HS-27A (cell line): ENCODE measurements at regions not wholly inside any gene's neighbourhood (a gene's known extent, or its start where the extent isn't known, plus 50 kb on each side); places are given as distances from the start of the nearest gene placed in this dataset.
A peak's percentile ranks its signal among the peaks of the same experiment; 100 is the strongest.

Experiments used
- DNase-seq: peaks from one replicate; pipeline ENCODE4 v3.0.0-alpha.2; 2012; ENCODE audit warnings: low read depth, missing footprints

DNA sequence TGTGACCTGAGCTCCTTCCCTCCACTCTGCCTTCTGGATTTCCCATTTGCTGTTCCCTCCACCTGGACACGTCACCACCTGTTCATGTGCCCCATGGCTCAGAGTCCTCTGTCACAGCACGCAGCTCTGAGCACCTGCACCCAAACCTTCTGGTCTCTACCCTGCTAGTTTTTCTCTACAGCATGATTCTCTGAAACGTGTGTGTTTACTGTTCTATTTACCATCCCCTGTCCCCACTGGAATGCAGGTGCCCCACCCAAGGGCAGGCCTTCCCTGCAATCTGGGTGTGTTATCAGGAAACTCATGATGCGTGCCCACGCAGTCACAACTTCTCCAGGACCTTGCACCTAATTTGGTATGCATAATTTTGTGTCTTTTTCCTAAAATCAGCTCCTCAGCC is 284.4 kb upstream of the IGFBP3 start:
- DNase-seq = no peak

DNA sequence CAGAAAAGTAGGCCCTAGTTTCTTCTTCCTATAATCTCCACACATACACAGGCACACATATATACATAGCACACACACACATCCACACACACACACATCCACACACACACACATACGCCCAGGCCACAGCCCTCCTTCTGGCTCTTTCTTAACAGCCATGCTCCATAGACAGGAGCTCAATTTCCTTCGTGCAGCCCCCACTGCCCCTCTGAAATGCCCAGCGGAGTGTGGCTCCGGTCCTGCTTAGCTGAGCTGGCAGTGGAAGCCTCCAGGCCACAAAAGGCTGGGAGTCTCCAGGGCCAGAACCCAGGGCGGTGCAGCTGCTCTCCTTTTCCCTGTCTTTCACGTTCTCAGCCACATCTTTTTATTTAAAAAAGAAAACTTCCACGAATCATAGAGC is 282.9 kb upstream of the IGFBP3 start:
- no peak for DNase-seq

DNA sequence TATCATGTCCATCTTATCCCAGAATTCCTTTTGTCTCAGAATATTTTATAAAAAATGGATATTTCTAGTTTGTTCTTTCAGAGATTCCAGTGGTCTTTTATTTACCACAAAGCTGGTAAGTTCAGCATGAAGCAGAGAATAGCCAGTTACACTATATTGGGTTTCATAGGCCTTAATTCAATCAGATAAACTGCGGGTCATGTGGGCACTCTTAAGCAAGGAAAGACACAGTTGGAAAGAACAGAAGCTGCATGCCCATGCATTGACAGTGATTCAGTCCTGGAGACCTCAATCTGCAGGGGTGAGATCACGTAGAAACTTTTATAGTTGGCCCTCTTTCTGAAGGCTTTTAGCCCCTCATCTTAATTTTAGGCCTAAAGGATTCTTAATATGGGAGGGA is 281.3 kb upstream of the IGFBP3 start:
- no peak for DNase-seq

DNA sequence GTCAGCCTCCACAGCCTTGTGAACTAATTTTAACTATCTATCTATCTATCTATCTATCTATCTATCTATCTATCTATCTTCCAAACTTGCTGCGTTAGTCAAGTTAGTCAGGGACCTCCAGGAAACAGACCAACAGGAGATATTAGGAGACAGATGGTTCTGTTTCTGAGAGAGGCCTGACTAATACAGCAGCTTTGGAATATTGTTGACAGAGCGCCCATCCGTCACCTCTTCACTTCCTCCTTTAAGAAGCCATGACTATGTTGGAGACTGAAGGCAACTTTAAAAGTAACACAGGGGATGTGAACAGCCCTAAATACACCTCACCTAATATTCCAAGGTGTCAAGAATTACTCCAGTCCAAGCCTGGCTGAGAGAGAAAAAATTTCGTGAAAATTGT is 280.9 kb upstream of the IGFBP3 start:
- DNase-seq = no peak

DNA sequence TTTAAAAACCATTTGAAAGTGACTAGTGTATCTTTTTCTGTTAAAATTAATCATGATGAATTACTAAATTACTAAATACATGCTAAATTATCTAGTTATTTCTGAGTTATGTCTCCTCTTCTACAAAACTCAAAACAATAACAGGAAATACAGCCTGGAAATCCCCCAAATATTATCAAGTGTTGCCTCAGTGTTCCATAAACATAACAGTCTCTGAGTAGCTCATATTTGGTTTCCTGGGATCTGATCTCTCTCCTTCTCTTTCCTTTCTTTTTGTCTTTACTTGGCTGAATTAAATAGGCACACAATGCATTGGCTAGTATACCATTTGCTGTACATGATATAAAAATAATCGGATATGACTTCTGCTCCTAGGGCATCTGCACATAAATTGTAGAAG is 277.6 kb upstream of the IGFBP3 start:
- no peak for DNase-seq

DNA sequence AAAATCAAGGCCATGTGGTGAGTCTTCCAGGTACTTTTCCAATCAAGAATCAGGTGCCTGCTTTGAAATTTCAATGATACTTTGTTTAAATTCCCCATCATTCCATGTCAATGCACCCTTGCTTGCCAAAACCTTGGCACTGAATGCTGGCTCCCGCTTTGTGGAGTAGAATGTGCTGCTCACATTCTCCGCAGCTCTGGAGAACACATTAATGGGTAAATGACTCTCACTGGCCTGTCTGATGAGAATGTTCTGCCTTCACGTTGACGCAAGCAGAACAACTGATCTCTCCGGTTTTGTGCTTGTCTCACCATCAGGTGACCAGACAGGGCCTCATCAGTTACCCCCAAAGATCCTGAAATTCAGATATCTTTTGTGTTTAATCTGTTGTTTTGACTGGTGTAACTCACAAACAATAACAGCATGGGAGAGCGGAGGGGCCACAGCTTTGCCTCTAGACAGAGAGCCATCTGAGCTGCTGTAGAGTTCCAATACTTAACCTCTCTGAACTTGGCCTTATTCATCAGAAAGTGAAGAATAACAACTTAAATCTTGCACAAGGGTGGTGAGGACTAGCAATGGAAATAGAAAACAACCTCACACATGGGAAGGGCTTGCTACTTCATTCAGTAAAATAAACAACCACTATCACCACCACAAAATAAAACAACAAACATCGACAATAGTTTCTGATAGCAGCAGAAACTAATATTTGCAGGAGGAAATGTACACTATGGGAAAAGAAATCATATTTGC is 276.9 kb upstream of the IGFBP3 start:
- no peak for DNase-seq

DNA sequence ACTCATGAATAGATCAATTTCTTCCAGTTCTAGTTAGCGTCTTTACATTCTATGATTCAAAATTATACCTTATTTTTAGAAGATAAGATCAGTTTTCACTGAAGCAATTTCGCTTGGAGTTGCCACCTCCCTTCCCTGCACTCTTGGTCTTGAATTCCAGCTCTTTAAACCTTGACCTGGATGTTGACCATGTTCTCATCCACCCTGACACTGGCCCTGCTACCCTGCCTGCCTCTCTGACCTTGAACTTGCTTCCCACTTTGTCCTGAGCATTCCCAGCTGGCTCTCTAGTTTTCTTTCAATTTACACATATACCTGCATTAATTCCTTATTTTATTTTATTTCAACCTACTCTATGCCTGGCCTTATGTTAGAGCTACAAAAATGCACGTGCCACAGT is 274.9 kb upstream of the IGFBP3 start:
- DNase-seq = no peak

DNA sequence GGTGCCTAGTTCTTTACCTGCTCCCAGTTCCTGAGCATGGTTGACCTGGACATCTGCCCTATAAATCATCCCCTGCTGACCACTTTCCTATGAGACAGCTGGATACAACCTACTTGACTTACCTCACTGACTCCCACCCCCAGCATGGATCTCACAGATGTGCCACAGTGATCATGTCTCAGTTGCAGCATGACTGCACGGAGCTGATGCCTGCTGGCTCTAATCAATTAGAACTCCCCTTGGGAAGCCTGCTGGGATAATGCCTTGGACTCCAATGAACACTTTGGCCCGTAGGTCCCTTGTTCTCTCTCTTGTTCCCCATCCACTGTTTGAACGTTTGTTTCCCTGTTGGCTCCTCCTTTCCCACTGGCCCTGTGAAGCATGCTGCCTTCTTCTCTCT is 271.2 kb upstream of the IGFBP3 start:
- DNase-seq = peak; percentile 8

DNA sequence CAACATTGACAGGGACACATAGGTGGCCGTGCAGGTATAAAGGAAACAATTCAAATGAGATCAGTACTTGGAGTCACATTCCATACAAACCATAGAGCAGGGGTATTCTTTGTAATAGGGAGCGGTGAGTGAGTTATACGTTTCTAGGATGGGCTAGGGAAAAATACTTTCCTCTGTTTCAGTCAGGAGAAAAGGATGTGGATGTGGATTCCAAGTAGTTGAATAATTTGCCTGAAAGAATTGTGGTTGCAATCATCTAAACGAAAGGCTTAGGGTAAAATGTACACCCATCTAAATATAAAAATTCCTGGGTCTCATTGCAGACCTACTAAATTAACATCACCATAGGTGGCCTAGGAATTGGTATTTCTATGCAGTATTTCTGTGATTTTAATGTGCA is 270.7 kb upstream of the IGFBP3 start:
- DNase-seq = peak; percentile 51

DNA sequence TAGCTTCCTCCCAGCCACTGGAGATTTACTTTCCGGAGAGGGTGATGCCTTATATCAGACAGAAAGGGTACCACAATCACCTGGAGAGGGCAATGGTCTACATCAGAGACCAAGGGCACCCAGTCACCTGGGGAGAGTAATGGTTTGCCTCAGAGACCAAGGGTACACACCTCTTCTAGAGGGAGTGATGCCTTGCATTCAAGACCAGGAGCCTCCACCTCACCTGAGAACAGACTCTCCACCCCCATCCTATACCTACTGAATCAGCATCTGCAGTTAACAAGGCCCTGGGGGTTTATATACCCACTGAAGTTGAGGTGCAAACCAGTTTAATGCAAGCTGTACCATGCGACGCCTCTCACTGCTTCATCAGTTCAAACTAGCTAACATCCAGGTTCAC is 270.2 kb upstream of the IGFBP3 start:
- no peak for DNase-seq

DNA sequence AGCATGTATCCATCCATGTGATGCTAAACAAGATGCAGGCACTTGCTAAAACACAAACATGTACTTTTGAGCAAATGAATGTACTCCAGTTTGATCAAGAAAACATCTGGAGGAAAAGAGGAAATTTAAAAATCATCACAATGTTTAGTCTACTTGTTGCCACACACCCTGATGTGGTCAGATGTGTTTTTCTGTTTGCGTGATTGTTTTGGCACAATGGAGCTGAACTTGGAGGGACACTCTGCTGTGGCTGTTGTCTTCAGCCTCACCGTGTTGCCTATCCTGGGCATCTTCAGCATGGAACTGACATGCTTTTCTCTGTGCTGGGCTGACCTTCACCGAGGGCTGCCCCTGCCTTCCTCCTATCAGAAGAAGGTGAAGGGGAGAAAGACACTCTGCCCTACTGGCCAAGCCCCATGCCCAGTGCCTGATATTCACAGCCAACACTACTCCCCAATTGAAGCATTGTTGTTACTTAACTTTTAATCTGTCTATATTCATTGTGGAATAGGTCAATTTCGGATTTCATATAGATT is 268.3 kb upstream of the IGFBP3 start:
- no peak for DNase-seq

DNA sequence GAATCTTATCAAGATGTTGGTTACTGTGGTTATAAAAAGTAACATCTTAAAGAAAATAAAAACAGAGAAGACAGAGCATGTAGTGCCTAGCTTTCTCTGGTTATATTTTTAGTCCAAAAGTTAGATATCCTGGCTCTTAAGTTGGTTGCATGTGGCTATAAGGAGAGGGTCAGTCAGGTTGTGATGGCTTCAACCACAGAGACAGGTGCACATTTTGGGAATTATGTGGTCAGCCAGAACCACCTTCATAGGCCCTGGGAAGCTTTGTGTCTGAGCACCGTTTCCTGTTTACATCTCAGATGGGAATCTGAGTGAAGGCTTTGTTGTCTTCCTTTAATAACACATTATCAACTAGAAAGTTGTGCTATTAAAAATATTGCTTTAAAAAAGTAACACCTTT is 265.1 kb upstream of the IGFBP3 start:
- DNase-seq = no peak

DNA sequence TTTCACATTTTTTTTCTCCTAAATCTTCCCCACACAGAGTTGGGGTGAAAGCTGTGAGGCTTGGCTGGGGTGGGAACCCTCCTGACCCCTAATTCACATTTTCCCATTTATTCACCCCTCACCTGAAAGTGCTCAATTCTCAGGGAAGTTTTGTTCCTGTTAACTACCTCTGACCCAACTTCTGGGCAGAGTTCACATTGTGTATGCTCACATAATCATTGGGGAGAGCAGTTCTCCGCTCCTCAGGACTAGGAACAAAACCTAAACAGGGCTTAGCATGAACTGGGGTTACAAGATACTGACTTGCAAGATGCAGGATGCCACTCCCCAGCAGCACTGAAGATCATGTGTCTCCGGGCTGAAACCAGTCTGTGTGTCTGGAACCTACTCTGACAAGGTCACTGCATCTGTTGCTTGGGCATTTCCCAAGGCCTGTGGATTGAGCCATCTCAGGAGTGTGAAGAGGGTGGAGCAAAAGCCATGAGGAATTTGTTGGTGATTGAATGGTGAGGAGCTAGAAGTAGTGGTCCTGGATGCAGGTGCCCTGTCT is 258.1 kb upstream of the IGFBP3 start:
- no peak for DNase-seq

DNA sequence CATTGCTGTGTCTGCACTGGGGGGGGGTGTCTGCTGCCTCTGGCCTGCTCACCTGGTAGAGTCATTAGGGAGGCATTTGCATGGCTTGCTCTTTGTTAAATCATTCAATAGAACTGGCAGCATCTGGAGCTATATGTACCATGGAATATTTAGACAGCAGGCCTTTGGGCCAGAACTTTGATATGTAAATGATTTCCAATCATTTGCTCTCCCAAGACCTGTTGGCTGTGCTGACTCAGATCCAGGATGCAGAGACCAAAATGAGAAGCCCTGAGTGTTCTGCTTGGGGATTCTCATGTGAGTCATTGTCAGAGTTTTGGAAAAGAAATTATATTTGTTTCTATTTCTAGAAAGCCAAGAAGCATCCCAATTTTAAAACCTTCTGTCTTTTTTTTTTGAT is 257.6 kb upstream of the IGFBP3 start:
- DNase-seq = no peak

DNA sequence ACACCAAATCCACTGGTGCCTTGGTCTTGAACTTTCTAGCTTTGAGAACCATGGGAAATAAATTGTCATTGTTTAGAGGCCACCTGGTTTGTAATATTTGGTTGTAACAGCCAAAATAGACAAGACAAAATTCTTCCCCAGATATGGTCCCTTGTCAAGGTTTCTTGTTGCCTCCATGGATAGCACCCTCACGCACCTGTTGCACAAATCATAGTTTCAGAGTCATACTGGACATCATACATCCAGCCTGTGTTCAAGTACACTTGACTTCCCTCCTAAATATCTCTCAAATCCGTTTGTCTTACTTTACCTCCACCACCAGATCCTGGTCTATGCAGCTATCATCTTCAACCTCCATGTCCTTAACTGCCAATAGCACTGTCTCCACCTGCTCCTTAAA is 256.7 kb upstream of the IGFBP3 start:
- DNase-seq = no peak

DNA sequence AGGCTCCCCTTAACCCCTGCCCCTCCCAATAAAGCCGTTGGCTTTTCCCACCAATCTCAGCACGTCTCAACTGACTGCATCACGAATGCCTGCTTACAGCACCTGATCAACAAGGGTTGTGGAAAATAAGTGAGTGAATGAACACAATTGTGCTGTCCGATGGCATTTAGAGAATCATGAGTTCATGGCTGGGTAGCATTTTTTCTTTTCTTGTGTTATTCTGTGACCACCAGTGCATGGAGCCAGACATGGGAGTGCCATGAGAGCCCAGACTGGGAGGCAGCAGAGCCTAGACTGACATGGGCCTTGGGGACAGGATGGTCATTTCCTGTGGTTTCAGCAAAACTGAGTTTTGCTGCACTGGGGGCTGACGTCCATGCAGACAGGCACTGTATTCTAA is 254.1 kb upstream of the IGFBP3 start:
- DNase-seq = no peak

DNA sequence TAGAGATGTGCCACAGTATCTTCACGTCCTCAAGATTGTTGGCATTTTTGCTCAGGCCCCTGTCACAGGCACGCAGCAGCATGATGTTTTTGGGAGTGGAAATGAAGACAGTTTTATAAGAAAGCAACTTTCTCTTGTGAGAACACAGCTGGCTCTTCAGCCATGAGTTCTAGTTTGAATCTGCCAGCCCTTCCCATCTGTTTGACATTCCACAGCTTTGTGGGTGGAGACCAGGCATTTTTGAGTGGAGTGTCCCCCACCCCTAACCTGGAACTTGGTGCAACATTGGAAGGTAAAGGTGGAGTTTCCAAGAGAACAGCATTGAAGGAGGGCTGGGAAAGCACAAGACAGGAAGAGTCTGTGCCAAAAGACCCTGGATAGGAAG is 253.1 kb upstream of the IGFBP3 start:
- no peak for DNase-seq

DNA sequence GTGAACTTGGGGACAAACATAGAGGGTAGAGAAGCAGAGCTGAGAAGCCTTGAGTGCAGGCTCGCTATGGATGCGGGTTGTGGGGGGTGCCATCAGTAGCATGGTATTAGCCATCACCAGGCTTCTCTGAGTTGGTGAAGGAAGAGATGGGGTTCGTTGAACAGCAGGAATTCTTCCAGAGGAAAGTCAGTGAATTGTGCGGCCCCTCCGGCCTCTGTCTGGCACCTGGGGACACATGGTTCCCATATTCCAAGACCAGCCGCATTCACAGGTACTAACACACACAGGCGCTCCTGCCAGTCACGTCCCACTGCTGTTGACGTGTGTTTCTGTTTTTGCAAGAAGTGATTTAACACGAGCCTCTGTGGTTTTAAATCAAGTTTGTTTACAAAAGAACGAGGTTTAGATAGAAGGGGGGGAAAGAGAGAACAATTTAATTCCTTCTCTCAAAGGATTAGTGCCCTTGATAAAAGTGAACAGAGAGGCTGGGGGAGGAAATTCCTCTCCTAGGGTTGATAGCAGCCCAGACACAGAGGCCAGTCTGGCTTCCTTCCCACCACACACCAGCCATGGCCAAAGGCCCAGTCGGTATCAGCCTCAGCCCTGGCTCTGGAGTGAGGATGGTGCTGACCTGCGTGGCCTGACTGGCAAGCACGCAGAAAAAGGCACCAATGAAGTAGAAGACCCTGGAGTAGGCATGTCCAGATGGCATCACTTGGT is 252.6 kb upstream of the IGFBP3 start:
- DNase-seq = no peak

DNA sequence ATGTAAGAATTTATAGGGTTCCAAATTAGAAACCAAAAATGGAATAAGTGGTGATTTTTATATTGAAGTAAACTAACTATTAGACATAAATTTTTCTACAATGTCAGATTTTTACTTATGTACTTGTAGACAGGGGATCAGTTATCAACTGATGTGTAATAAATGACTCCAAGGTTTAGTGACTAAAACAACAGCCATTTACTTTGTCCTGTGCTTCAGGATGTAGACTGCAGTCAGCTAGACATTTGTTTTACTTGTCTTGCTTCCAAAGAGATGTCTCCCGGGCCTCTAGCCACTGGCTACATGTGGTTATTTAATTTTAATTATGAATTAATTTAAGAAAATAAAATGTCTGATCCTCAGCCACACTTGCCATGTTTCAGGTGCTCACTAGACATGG is 249.7 kb upstream of the IGFBP3 start:
- DNase-seq = no peak

DNA sequence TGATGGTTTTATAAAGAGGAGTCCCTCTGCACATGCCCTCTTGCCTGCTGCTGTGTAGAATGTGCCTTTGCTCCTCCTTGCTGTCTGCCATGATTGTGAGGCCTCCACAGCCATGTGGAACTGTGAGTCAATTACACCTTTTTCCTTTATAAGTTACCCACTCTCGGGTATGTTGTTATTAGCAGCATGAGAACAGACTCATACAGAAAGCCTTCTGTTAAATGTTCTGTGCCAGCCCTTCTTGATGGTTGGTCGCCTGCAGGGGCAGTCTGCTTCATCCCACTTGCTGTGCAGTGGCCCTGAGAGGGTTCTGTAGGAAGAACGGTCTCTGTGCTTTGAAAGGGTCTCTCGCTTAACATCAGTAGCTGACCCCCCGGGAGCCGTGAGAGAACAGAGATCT is 248.9 kb upstream of the IGFBP3 start:
- no peak for DNase-seq

DNA sequence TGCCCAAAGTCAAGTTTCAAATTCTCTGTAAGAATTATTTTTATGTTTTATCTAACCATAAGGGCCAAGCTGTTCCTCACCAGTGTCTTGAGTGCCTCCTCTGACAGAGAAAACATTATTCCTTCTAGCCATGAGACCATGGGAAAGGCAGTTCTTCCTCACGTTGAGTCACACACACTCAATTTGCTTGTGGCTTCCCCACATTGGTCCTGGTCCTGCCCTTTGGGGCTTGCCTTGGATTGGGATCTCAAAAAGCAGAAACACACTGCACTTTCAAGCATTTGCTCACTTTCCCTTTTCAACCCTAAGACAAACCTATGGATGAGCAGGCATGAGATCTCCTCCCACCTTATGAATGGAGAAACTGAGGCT is 248.3 kb upstream of the IGFBP3 start:
- DNase-seq = no peak

DNA sequence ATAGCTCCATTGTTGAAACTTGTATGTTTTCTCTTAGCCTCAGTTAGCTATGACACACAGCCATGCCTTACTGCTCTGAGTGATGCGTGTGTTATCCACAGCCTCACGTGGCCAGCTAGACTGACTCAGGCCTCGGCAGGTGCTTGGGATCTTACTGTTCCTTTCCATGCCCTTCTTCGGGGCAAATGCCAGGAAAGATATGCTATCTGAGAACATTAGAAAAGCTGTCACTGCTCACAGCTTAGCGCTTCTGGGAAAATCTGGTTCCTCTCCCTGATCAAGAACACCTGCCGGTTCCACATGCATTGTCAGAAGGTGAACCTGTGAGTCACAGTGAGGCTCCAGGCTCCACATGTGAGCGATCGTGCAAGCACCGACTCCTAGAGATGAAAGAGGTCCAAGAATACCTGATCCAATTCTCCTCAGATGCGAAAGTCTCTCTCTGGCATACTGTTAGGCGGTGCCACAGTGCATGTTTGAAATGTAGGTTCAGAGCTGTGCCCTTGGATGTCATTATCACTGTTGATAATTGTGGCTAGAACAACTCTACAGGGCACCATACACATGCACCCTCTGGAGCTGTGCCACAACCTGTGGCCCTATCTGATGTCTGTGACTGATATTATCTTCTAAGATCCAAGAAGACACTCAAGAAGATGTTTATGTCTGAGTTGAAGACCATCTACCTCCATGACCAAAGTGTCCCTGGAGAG is 247.8 kb upstream of the IGFBP3 start:
- no peak for DNase-seq

DNA sequence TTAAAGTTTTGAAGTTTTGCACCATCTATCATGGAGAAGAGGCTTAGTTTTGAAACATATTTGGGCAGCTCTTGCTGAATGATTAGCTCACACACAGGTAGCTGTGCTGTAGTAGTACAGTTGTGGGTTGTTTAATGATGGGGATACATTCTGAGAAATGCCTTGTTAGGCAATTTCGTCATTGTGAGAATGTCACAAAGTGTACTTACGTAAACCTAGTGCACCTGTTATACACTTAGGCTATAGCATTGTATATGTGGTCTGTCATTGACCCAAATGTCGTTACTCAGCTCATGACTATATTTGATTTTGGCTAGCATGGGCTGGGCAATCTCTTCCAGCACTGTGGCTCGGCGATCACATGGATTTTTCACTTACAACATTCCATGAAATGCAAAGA is 247.2 kb upstream of the IGFBP3 start:
- no peak for DNase-seq
